GM23248 (cell line): ENCODE measurements at regions not wholly inside any gene's neighbourhood (a gene's known extent, or its start where the extent isn't known, plus 50 kb on each side); places are given as distances from the start of the nearest gene placed in this dataset.

ENCODE experiments used
- DNase-seq: peaks from one replicate; pipeline ENCODE4 v3.0.0-alpha.2; 2015
- H2AFZ ChIP-seq: fragments of 200-600 bp; sonication (generic); 2 replicates; pipeline ENCODE4 v1.6.1; 2016; ENCODE audit warnings: antibody characterized with exemption
- H3F3A ChIP-seq: fragments of 200-600 bp; sonication (generic); 2 replicates; pipeline ENCODE4 v1.6.1; 2016; ENCODE audit warnings: mild to moderate bottlenecking, antibody characterized with exemption, mixed run types; ENCODE audit not compliant: insufficient read depth
- H3K27ac ChIP-seq: fragments of 200-600 bp; sonication (generic); 2 replicates; pipeline ENCODE4 v1.5.1; 2016; ENCODE audit warnings: mild to moderate bottlenecking
- H3K27me3 ChIP-seq: fragments of 200-600 bp; sonication (generic); replicated peaks from 2 replicates; pipeline ENCODE4 v1.6.1; 2016; ENCODE audit warnings: mild to moderate bottlenecking; ENCODE audit not compliant: insufficient read depth
- H3K36me3 ChIP-seq: fragments of 200-600 bp; sonication (generic); 2 replicates; pipeline ENCODE4 v1.6.1; 2016; ENCODE audit warnings: low read depth, mild to moderate bottlenecking
- H3K4me1 ChIP-seq: fragments of 200-600 bp; sonication (generic); 2 replicates; pipeline ENCODE4 v1.6.1; 2016; ENCODE audit warnings: mild to moderate bottlenecking; ENCODE audit not compliant: insufficient read depth
- H3K4me2 ChIP-seq: fragments of 200-600 bp; sonication (generic); one replicate; pipeline ENCODE4 v1.6.1; 2016; ENCODE audit warnings: mild to moderate bottlenecking; ENCODE audit not compliant: unreplicated experiment
- H3K4me3 ChIP-seq: fragments of 200-600 bp; sonication (generic); 2 replicates; pipeline ENCODE4 v1.5.1; 2016; ENCODE audit warnings: mild to moderate bottlenecking
- H3K79me2 ChIP-seq: fragments of 200-600 bp; sonication (generic); 2 replicates; pipeline ENCODE4 v1.6.1; 2016; ENCODE audit warnings: mild to moderate bottlenecking; ENCODE audit not compliant: insufficient read depth
- H3K9ac ChIP-seq: fragments of 200-600 bp; sonication (generic); 2 replicates; pipeline ENCODE4 v1.6.1; 2016; ENCODE audit warnings: mild to moderate bottlenecking
- H3K9me2 ChIP-seq: fragments of 200-600 bp; sonication (generic); 2 replicates; pipeline ENCODE4 v1.6.1; 2016; ENCODE audit warnings: mixed run types, mild to moderate bottlenecking, moderate library complexity; ENCODE audit not compliant: insufficient read depth
- H3K9me3 ChIP-seq: fragments of 200-600 bp; sonication (generic); one replicate; pipeline ENCODE4 v1.6.1; 2017; ENCODE audit warnings: low read depth
- H4K20me1 ChIP-seq: fragments of 200-600 bp; sonication (generic); 2 replicates; pipeline ENCODE4 v1.6.0; 2016; ENCODE audit not compliant: insufficient read depth
- EZH2 ChIP-seq: fragments of 200-600 bp; sonication (generic); IDR thresholded peaks from 2 replicates; pipeline ENCODE4 v1.6.1; 2018; ENCODE audit warnings: antibody characterized with exemption, mild to moderate bottlenecking; ENCODE audit not compliant: insufficient read depth, poor library complexity, severe bottlenecking
- EZH2phosphoT487 ChIP-seq: fragments of 200-600 bp; sonication (generic); IDR thresholded peaks from 2 replicates; pipeline ENCODE4 v1.6.1; 2018; ENCODE audit warnings: antibody characterized with exemption, moderate library complexity, mild to moderate bottlenecking, low read depth; ENCODE audit not compliant: insufficient read depth
- WGBS, 2 experiments: methylation state at CpG; one replicate each; pipeline ENCODE4 v1.1.6; 2015 to 2017; ENCODE audit warnings: low lambda C conversion rate in 2 of 2, low coverage in 1 of 2; ENCODE audit errors: missing lambda C conversion rate in 2 of 2; 5-methylcytosine and 5-hydroxymethylcytosine counted together
- in situ Hi-C: fragments of 300-500 bp; cut with MboI; formaldehyde crosslinking; loops from 2 replicates; pipeline ENCODE4 v1.15.0; 2020

- in situ Hi-C loops, result no loop called here
- peak overlapping the region; percentile 91 for H3K9ac ChIP-seq
These were observed 155.6 kb upstream of the XPO1 start for GRCh38 chr2:61693744-61694143.

GRCh38 chr2:61690078-61690596 lies 152.0 kb upstream of the XPO1 start:
- TF ChIP-seq EZH2 (no peak), EZH2phosphoT487 (no peak)
- H3K4me1 ChIP-seq, result peaks cover 10% of the 10 kb centered on the region; the same call in 1 of the 2 replicates
- no peaks in the 10 kb centered on the region for H4K20me1 ChIP-seq
- in situ Hi-C loops, result no loop called here
- no peaks in the 10 kb centered on the region for H3K9me2 ChIP-seq
- no peaks in the 10 kb centered on the region for H3K79me2 ChIP-seq
- H3K9ac ChIP-seq, result no peak overlapping the region
- H3K27me3 ChIP-seq, result no peaks in the 10 kb centered on the region
- no peak overlapping the region for H3K27ac ChIP-seq
- 0 out of 2 replicates have a peak, but pooled peaks cover 9% of the 10 kb centered on the region for H3F3A ChIP-seq
- H2AFZ ChIP-seq, result peak overlapping the region; percentile 87
- H3K9me3 ChIP-seq, result no peaks in the 10 kb centered on the region
- H3K36me3 ChIP-seq, result no peaks in the 10 kb centered on the region
- no peak for DNase-seq
- H3K4me2 ChIP-seq, result peak overlapping the region; percentile 81
- H3K4me3 ChIP-seq, result no peak overlapping the region; the same call in 1 of the 2 replicates

More at GRCh38 chr2:61693744-61694143, 155.6 kb upstream of the XPO1 start:
- Histone ChIP-seq H3K4me3 (peak overlapping the region; percentile 93; the same call in 1 of the 2 replicates), H3K9me2 (no peaks in the 10 kb centered on the region), H3K79me2 (no peaks in the 10 kb centered on the region), H3K36me3 (no peaks in the 10 kb centered on the region), H3K27ac (no peak overlapping the region), H3F3A (0 out of 2 replicates have a peak, but pooled peaks cover 9% of the 10 kb centered on the region), H3K4me1 (peaks cover 10% of the 10 kb centered on the region; the same call in 1 of the 2 replicates), H3K27me3 (no peaks in the 10 kb centered on the region), H3K4me2 (peak overlapping the region; percentile 77), H2AFZ (peak overlapping the region; percentile 99), H4K20me1 (no peaks in the 10 kb centered on the region), H3K9me3 (no peaks in the 10 kb centered on the region)
- 70 to 83% methylated on average over 2 of the region's 2 CpGs for WGBS, 2 experiments
- TF ChIP-seq EZH2phosphoT487, result no peak
- no peak for TF ChIP-seq EZH2
- no peak for DNase-seq

GRCh38 chr2:61689568-61689967 lies 151.4 kb upstream of the XPO1 start:
- 41 to 51% methylated on average over 5 of the region's 5 CpGs for WGBS, 2 experiments
- in situ Hi-C loops, result no loop called here
- peak overlapping the region; percentile 81 for H3K4me2 ChIP-seq
- H3K9me2 ChIP-seq, result no peaks in the 10 kb centered on the region
- peak overlapping the region; percentile 60 for H3K4me3 ChIP-seq
- TF ChIP-seq EZH2, result no peak
- TF ChIP-seq EZH2phosphoT487, result no peak
- H3K9me3 ChIP-seq, result no peaks in the 10 kb centered on the region
- H3K27ac ChIP-seq, result 0 out of 2 replicates have a peak overlapping the region, but pooled peaks have one; percentile 23
- H3K36me3 ChIP-seq, result no peaks in the 10 kb centered on the region
- peaks cover 10% of the 10 kb centered on the region; the same call in 1 of the 2 replicates for H3K4me1 ChIP-seq
- H3K79me2 ChIP-seq, result no peaks in the 10 kb centered on the region
- DNase-seq, result peak; percentile 67
- H3F3A ChIP-seq, result 0 out of 2 replicates have a peak, but pooled peaks cover 9% of the 10 kb centered on the region
- peak overlapping the region; percentile 87 for H2AFZ ChIP-seq
- H4K20me1 ChIP-seq, result no peaks in the 10 kb centered on the region
- H3K27me3 ChIP-seq, result no peaks in the 10 kb centered on the region
- H3K9ac ChIP-seq, result peak overlapping the region; percentile 48

- TF ChIP-seq EZH2 (no peak), EZH2phosphoT487 (no peak)
- H3K9me2 ChIP-seq, result no peaks in the 10 kb centered on the region
- H3K27ac ChIP-seq, result no peak overlapping the region
- in situ Hi-C loops, result no loop called here
- H3K36me3 ChIP-seq, result no peaks in the 10 kb centered on the region
- no peaks in the 10 kb centered on the region for H3K79me2 ChIP-seq
- 0 out of 2 replicates have a peak, but pooled peaks cover 9% of the 10 kb centered on the region for H3F3A ChIP-seq
- H3K4me2 ChIP-seq, result peak overlapping the region; percentile 81
- H3K4me1 ChIP-seq, result peaks cover 4% of the 10 kb centered on the region; the same call in 1 of the 2 replicates
- H3K9me3 ChIP-seq, result no peaks in the 10 kb centered on the region
- DNase-seq, result no peak
- H4K20me1 ChIP-seq, result no peaks in the 10 kb centered on the region
- peak overlapping the region; percentile 60 for H3K4me3 ChIP-seq
- peak overlapping the region; percentile 48; the same call in 1 of the 2 replicates for H3K9ac ChIP-seq
- peak overlapping the region; percentile 87 for H2AFZ ChIP-seq
- H3K27me3 ChIP-seq, result no peaks in the 10 kb centered on the region
- WGBS, 2 experiments, result 78 to 79% methylated on average over 17 of the region's 17 CpGs
These were observed 150.5 kb upstream of the XPO1 start for GRCh38 chr2:61688369-61689334.
